ENCODE measurements at regions not wholly inside any gene's neighbourhood (a gene's known extent, or its start where the extent isn't known, plus 50 kb on each side); places are given as distances from the start of the nearest gene placed in this dataset.

GRCh38 chr9:88692827-88693226 lies 157.8 kb downstream of the NXNL2 start:
- no peak for DNase-seq (ENCODE audit: low read depth in 2 of 2)

- peak in 1 of 2 donors; percentile 52 for DNase-seq (ENCODE audit: low read depth in 2 of 2)
Measured at GRCh38 chr9:88694625-88695024, 159.6 kb downstream of the NXNL2 start.

GRCh38 chr9:88696501-88696900 lies 161.5 kb downstream of the NXNL2 start:
- DNase-seq (ENCODE audit: low read depth in 2 of 2), result no peak

DNA sequence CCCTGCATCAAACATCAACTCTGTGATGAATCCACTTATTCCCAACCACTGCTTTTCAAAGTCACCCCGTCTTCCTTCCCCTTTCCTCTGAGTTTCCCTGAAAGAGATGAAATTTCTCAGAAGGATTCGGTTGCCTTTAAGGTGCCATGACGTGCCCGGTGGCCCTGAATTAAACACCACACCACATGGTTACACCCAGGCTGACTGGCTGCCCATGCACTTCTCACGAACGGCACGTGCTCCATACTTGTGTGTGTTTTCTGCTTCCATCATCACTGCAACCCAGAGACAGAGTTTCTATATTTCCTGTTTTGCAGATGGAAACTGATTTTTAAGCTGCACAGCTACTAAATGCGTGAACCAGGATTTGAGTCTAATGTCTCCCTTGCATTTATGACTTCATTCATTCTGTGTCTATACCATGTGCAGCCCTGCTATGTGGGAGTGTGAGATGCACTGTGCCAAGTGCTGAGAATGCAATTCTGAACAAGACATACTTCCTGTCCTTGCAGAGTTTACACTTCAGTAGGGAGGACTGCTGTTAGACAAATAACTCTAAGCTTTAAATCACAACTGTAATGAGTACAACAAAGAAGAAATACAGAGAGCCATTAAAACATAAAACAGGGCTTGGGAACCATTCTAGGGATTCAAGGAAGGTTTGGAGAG lies 162.9 kb downstream of the NXNL2 start:
- no peak for DNase-seq (ENCODE audit: low read depth in 2 of 2)

GRCh38 chr9:88702985-88703384 lies 168.0 kb downstream of the NXNL2 start:
- DNase-seq (ENCODE audit: low read depth in 2 of 2), result no peak

- DNase-seq (ENCODE audit: low read depth in 2 of 2), result no peak
Measured at GRCh38 chr9:88706193-88707113, 171.5 kb downstream of the NXNL2 start.

DNA sequence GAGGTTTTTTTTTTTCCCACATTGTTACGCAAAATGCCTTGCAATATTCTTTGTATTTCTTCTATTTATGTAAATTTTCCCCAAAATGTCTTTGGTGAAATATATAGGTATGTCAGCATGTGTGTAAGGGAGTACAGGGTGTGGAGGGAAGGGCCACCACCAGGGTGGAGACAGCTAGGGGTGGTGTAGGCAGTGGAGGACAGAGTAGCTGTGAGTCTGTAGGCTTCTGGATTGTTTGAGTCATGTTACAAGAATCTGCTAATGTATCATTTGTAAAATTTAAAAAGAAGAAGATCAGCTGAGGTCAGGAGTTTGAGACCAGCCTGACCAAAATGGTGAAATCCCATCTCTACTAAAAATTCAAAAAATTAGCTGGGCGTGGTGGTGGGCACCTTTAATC lies 175.5 kb downstream of the NXNL2 start:
- DNase-seq (ENCODE audit: low read depth in 2 of 2), result no peak

- no peak for DNase-seq (ENCODE audit: low read depth in 2 of 2)
Measured at GRCh38 chr9:88711719-88712118, 176.7 kb downstream of the NXNL2 start.

- no peak for DNase-seq (ENCODE audit: low read depth in 2 of 2)
Measured at GRCh38 chr9:88712484-88712883, 177.5 kb downstream of the NXNL2 start.

- no peak for DNase-seq (ENCODE audit: low read depth in 2 of 2)
Measured at GRCh38 chr9:88713010-88713409, 178.0 kb downstream of the NXNL2 start.

- DNase-seq (ENCODE audit: low read depth in 2 of 2), result no peak
Measured at GRCh38 chr9:88716596-88717290, 181.8 kb downstream of the NXNL2 start.

- DNase-seq (ENCODE audit: low read depth in 2 of 2), result no peak
Measured at GRCh38 chr9:88721025-88721424, 186.0 kb downstream of the NXNL2 start.

- DNase-seq (ENCODE audit: low read depth in 2 of 2), result no peak
Measured at GRCh38 chr9:88721495-88722279, 186.7 kb downstream of the NXNL2 start.

DNA sequence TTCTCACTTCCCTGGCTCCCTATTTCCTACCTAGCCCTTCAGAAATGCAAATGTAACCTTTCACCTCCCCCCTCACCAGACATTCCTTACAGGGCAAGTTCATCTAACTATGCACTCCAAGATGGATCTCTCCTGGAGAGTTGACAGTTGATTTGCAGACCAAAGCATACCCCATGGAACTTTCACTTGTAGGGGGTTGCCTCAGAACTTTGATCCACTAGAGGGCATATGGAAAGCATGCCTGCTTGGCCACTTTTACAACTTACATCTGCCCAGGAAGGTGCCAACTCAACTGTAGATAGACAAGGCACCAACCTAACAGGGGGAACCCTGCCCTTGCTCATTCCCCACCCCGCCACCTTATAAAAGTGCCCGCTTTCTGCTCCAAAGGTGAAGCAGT lies 187.8 kb downstream of the NXNL2 start:
- DNase-seq (ENCODE audit: low read depth in 2 of 2), result peak; percentile 50 to 64

GRCh38 chr9:88723751-88724150 lies 188.8 kb downstream of the NXNL2 start:
- DNase-seq (ENCODE audit: low read depth in 2 of 2), result no peak

DNA sequence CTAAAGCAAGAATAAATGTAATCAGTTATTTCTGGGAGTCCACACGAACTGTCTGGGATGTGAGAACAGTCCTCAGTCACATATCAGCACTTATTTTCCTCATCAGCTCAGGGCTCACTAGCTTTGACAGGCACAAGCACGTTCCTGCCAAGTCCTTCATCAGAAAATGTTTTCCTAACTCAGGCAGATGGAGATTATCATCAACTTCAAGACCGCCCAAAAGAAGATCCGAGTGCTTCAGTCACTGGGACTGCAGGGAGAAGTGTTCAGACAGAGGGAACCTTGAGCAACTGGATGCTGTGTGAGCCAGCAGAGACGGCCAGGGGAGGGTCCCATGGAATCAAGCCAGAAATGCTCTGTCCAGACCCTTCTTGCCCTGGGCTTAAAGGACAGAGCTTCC lies 189.4 kb downstream of the NXNL2 start:
- DNase-seq (ENCODE audit: low read depth in 2 of 2), result no peak

GRCh38 chr9:88725300-88726019 lies 190.5 kb downstream of the NXNL2 start:
- DNase-seq (ENCODE audit: low read depth in 2 of 2), result no peak

- DNase-seq (ENCODE audit: low read depth in 2 of 2), result no peak
Measured at GRCh38 chr9:88726803-88727202, 191.8 kb downstream of the NXNL2 start.

DNA sequence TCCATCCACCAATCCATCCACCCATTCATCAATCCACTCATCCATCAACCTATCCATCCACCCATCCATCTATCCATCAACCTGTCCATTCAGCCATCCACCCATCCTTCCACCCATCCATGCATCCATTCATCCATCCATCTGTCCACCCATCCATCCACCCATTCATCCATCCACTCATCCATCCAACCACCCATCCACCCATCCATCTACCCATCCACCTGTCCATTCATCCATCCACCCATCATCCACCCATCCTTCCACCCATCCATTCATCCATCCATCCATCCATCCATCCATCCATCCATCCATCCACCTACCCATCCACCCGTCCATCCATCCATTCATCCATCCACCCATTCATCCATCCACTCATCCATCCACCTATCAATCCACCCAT lies 195.8 kb downstream of the NXNL2 start:
- no peak for DNase-seq (ENCODE audit: low read depth in 2 of 2)

- peak in 1 of 2 donors; percentile 75 for DNase-seq (ENCODE audit: low read depth in 2 of 2)
Measured at GRCh38 chr9:88732128-88732527, 197.2 kb downstream of the NXNL2 start.

Data from lung microvascular endothelial cell (primary cell).